HepG2 (cell line): ENCODE measurements at regions not wholly inside any gene's neighbourhood (a gene's known extent, or its start where the extent isn't known, plus 50 kb on each side); places are given as distances from the start of the nearest gene placed in this dataset.

Experiments used
- ATAC-seq: fragments of 200-7000 bp; cut with Tn5 transposase; 3 replicates; pipeline ENCODE4 v1.9.1; 2020; ENCODE audit warnings: mild to moderate bottlenecking, moderate library complexity
- BruUV-seq: library from RNA; stranded (reverse); fragments of 400-500 nt; replicated peaks from 2 replicates; lab custom pipeline; 2021; lab: Mats Ljungman, UMichigan
- CTCF ChIA-PET: fragments of 300-600 bp; formaldehyde crosslinking; extraction: SDS; loops from one replicate; lab custom pipeline; 2021; ENCODE audit warnings: low total read pairs, inconsistent platforms, low intra/inter-chr PET ratio; lab: Yijun Ruan, JAX
- POLR2A ChIA-PET: fragments of 350-600 bp; sonication (Branson Sonifier 250); formaldehyde crosslinking; loops from one replicate; lab custom pipeline; 2020; ENCODE audit warnings: antibody characterized with exemption, inconsistent platforms; lab: Yijun Ruan, JAX
- DNase-seq: peaks from one replicate; pipeline ENCODE4 v3.0.0-alpha.2; 2015; ENCODE audit warnings: low spot score
- FAIRE-seq: peaks from 3 replicates; lab custom pipeline; 2011; peaks lifted over from hg19 to GRCh38; lab: Jason Lieb, UNC
- H2AFZ ChIP-seq: one replicate; pipeline ENCODE4 v1.6.1; 2011; ENCODE audit warnings: low read length, inconsistent platforms
- H3K27ac ChIP-seq: fragments of 300-600 bp; 3 replicates; pipeline ENCODE4 v1.8.0; 2011; ENCODE audit warnings: mixed run types, mild to moderate bottlenecking, mixed read lengths, low read length, inconsistent platforms; ENCODE audit not compliant: insufficient read depth; ENCODE audit errors: extremely low read length
- H3K27me3 ChIP-seq, 2 experiments: fragments of 200-600 bp in 1 of 2; 2 replicates in 1 of 2; 3 replicates in 1 of 2; pipeline versions ENCODE4 v1.6.0 to v1.8.0; 2011; ENCODE audit warnings: low read length in 2 of 2, mild to moderate bottlenecking in 2 of 2, moderate library complexity in 2 of 2, inconsistent platforms in 1 of 2; ENCODE audit not compliant: insufficient read depth in 2 of 2, control insufficient read depth in 1 of 2
- H3K36me3 ChIP-seq, 2 experiments: fragments of 200-600 bp in 1 of 2; replicated peaks in 1 of 2; 2 replicates in 1 of 2; 3 replicates in 1 of 2; pipeline versions ENCODE4 v1.5.1 to v1.8.0; 2011; ENCODE audit warnings: low read length in 2 of 2, inconsistent platforms in 1 of 2; ENCODE audit not compliant: insufficient read depth in 2 of 2, control insufficient read depth in 1 of 2
- H3K4me1 ChIP-seq: 2 replicates; pipeline ENCODE4 v1.5.1; 2012; ENCODE audit warnings: low read length, inconsistent platforms; ENCODE audit not compliant: insufficient read depth
- H3K4me2 ChIP-seq: 2 replicates; pipeline ENCODE4 v1.6.0; 2011; ENCODE audit warnings: low read depth, low read length, inconsistent platforms
- H3K4me3 ChIP-seq, 3 experiments: fragments of 200-600 bp in 1 of 3; sonication (generic), shearing (Covaris generic) in 1 of 3; replicated peaks in 1 of 3; 2 replicates each; pipeline ENCODE4 v1.5.1; 2011 to 2016; ENCODE audit warnings: low read length in 3 of 3, inconsistent platforms in 2 of 3, low read depth in 2 of 3, mild to moderate bottlenecking in 2 of 3, control low read depth in 1 of 3, mixed read lengths in 1 of 3; ENCODE audit not compliant: insufficient read depth in 1 of 3
- H3K79me2 ChIP-seq: one replicate; pipeline ENCODE4 v1.6.1; 2011; ENCODE audit warnings: low read length, inconsistent platforms; ENCODE audit not compliant: insufficient read depth
- H3K9ac ChIP-seq: 2 replicates; pipeline ENCODE4 v1.6.0; 2011; ENCODE audit warnings: mild to moderate bottlenecking, low read depth, low read length, inconsistent platforms; ENCODE audit not compliant: insufficient read depth
- H3K9me3 ChIP-seq: 2 replicates; pipeline ENCODE4 v1.5.1; 2012; ENCODE audit warnings: mild to moderate bottlenecking, low read length
- H4K20me1 ChIP-seq: 2 replicates; pipeline ENCODE4 v1.6.0; 2011; ENCODE audit warnings: inconsistent platforms, mild to moderate bottlenecking, low read length, moderate library complexity; ENCODE audit not compliant: insufficient read depth
- FOSL2 ChIP-seq: sonication (generic); formaldehyde crosslinking; IDR thresholded peaks from 2 replicates; pipeline ENCODE4 v1.4.0; 2020; ENCODE audit warnings: missing genetic modification reagents
- MBNL3 ChIP-seq: fragments of 250-450 bp; sonication (Bioruptor Pico); conservative IDR thresholded peaks from 2 replicates; pipeline ENCODE4 v1.8.0; 2022; ENCODE audit warnings: mild to moderate bottlenecking, inconsistent platforms
- MEIS2 ChIP-seq: sonication (generic); formaldehyde crosslinking; IDR thresholded peaks from 2 replicates; pipeline ENCODE4 v1.9.0; 2021; ENCODE audit warnings: mild to moderate bottlenecking, missing genetic modification reagents
- MYNN ChIP-seq: sonication (generic); formaldehyde crosslinking; IDR thresholded peaks from 2 replicates; pipeline ENCODE4 v1.4.0; 2020; ENCODE audit warnings: mild to moderate bottlenecking, low read depth, missing genetic modification reagents
- RARA ChIP-seq: IDR thresholded peaks from 2 replicates; pipeline ENCODE4 v1.6.1; 2016; ENCODE audit warnings: missing genetic modification reagents, missing compliant biosample characterization
- SOX13 ChIP-seq, 3 experiments: fragments of 450-650 bp in 1 of 3; sonication (generic) in 1 of 3; formaldehyde crosslinking in 1 of 3; IDR thresholded peaks in 2 of 3; conservative IDR thresholded peaks in 1 of 3; 2 replicates each; pipeline versions ENCODE4 v1.5.0 to v1.6.1; 2016 to 2020; ENCODE audit warnings: antibody characterized with exemption in 1 of 3, mild to moderate bottlenecking in 1 of 3, missing compliant biosample characterization in 1 of 3, missing genetic modification reagents in 1 of 3, moderate library complexity in 1 of 3
- SOX5 ChIP-seq: IDR thresholded peaks from 2 replicates; pipeline ENCODE4 v1.6.1; 2016; ENCODE audit warnings: borderline replicate concordance
- SRSF4 ChIP-seq: fragments of 200-400 bp; formaldehyde crosslinking; IDR thresholded peaks from one replicate; pipeline ENCODE4 v1.6.1; 2018; ENCODE audit warnings: mild to moderate bottlenecking, low read depth, low read length, moderate library complexity; ENCODE audit not compliant: poor library complexity, severe bottlenecking
- TP53 ChIP-seq: sonication (generic); formaldehyde crosslinking; conservative IDR thresholded peaks from 2 replicates; pipeline ENCODE4 v1.4.0; 2020; ENCODE audit warnings: missing genetic modification reagents
- ZBTB21 ChIP-seq: sonication (generic); formaldehyde crosslinking; IDR thresholded peaks from 2 replicates; pipeline ENCODE4 v1.4.0; 2020; ENCODE audit warnings: missing genetic modification reagents
- WGBS: methylation state at CpG from one replicate; pipeline ENCODE4 v1.1.6; 2017; ENCODE audit warnings: low lambda C conversion rate; 5-methylcytosine and 5-hydroxymethylcytosine counted together
- in situ Hi-C: cut with HindIII; loops from 2 replicates; pipeline ENCODE4 v1.10.0; 2017; ENCODE audit warnings: low pct_unique_long_range_greater_than_20kb; ENCODE audit not compliant: extremely low pct_ligation_motif_present
- intact Hi-C: fragments of 100-400 bp; cut with micrococcal nuclease; formaldehyde crosslinking; loops from one replicate; pipeline ENCODE4 v1.10.0; 2022; ENCODE audit not compliant: unreplicated experiment
- TF ChIP-seq, protein P1 (sequence below): sonication (generic); formaldehyde crosslinking; IDR thresholded peaks from 2 replicates; pipeline ENCODE4 v1.4.0; 2020; ENCODE audit warnings: missing genetic modification reagents

DNA sequence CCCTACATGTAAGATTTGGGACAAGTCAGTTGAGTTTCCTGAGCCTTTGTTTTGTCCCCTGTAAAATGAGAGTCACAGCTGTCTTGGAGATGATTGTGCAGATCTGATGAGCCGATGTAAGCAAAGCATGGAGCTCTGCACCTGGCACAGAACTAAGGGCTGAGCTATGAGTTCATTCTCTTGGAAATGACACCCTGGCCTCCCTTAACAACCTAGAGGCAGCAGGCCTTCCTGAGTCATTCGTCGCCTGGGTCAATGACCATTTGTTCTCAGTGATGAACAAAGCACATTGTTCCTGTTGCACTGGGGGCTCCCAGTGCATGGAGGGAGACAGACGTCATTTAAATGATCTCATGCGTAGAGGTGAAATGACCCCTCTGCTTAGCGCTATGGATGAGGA lies 62.8 kb upstream of the GCSH start:
- Histone ChIP-seq H3K4me1 (no peaks in the 10 kb centered on the region), H3K79me2 (no peaks in the 10 kb centered on the region), H3K9ac (no peak overlapping the region), H2AFZ (no peak overlapping the region), H4K20me1 (no peaks in the 10 kb centered on the region), H3K4me2 (no peak overlapping the region), H3K36me3 (no peaks in the 10 kb centered on the region), H3K4me3 (no peak overlapping the region), H3K9me3 (no peaks in the 10 kb centered on the region), H3K27ac (no peak overlapping the region), H3K27me3 (peaks cover 9 to 36% of the 10 kb centered on the region in 2 experiments; a peak in 3 of 5 replicates)
- ChIA-PET CTCF (no interaction called here), POLR2A (no interaction called here)
- BruUV-seq: no TSS peak
- TF ChIP-seq MYNN (CRISPR knock-in tag) (no peak), SRSF4 (no peak), RARA (CRISPR knock-in tag) (no peak), SOX13 (IDR thresholded peaks at IDR 0.05) (no peak), SOX13 (CRISPR knock-in tag; conservative IDR thresholded peaks at IDR 0.05 in 1 of 2, IDR thresholded peaks at IDR 0.05 in 1 of 2) (peak in 1 of 2 experiments; percentile 72; a peak in 2 of 4 replicates), FOSL2 (peak; percentile 39; the same call in 1 of the 2 replicates), TP53 (CRISPR knock-in tag) (no peak), ZBTB21 (CRISPR knock-in tag) (peak; percentile 46; the same call in 1 of the 2 replicates), SOX5 (CRISPR knock-in tag) (peak; percentile 56; the same call in 1 of the 2 replicates), MBNL3 (CRISPR knock-in tag) (no peak), MEIS2 (CRISPR knock-in tag) (no peak)
- TF ChIP-seq, protein P1, sequence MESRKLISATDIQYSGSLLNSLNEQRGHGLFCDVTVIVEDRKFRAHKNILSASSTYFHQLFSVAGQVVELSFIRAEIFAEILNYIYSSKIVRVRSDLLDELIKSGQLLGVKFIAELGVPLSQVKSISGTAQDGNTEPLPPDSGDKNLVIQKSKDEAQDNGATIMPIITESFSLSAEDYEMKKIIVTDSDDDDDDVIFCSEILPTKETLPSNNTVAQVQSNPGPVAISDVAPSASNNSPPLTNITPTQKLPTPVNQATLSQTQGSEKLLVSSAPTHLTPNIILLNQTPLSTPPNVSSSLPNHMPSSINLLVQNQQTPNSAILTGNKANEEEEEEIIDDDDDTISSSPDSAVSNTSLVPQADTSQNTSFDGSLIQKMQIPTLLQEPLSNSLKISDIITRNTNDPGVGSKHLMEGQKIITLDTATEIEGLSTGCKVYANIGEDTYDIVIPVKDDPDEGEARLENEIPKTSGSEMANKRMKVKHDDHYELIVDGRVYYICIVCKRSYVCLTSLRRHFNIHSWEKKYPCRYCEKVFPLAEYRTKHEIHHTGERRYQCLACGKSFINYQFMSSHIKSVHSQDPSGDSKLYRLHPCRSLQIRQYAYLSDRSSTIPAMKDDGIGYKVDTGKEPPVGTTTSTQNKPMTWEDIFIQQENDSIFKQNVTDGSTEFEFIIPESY (CRISPR knock-in tag): peak; percentile 75
- in situ Hi-C loops: no loop called here
- WGBS: 31% methylated on average over 6 of the region's 6 CpGs
- peak; percentile 41 for DNase-seq
- no peak; the same call in 2 of the 3 replicates for ATAC-seq
- no peak for FAIRE-seq
- intact Hi-C loops: no loop called here
